Right hindlimb (tissue), 1 donor: ENCODE measurements at regions not wholly inside any gene's neighbourhood (a gene's known extent, or its start where the extent isn't known, plus 50 kb on each side); places are given as distances from the start of the nearest gene placed in this dataset.
"Not testable (repeated sequence)": the region's sequence is repeated elsewhere in the genome, so short reads cannot be mapped to it uniquely, and the experiment has no call there.

ENCODE experiments used
- DNase-seq: peaks from one replicate; pipeline ENCODE4 v3.0.0-alpha.2; 2018

GRCh38 chr21:35449846-35450245 lies 400.7 kb upstream of the RUNX1 start:
- no peak for DNase-seq

- no peak for DNase-seq
Observed at GRCh38 chr21:35448876-35449599, 399.9 kb upstream of the RUNX1 start.

DNA sequence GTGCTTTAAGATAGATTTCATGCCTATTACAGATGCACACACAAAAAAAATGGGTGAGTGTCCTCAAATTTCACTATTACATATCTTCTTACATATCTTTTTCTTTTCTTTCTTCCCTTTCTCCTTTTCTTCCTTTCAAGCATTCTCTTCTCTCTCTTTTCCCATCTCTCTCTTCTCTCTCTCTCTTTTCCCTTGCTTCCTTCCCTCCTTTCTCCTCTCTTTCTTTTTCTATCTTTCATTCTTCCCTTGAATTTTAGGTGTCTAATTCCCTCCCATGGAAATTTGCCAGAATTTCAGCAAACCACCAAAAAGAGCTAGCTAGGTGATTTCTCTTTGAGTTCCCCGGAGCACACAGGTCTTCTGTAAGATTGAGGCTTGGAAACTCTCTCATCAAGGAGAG lies 395.3 kb upstream of the RUNX1 start:
- no peak for DNase-seq

GRCh38 chr21:35441868-35442582 lies 392.9 kb upstream of the RUNX1 start:
- DNase-seq = no peak

- DNase-seq = no peak
Observed at GRCh38 chr21:35438643-35439404, 389.7 kb upstream of the RUNX1 start.

GRCh38 chr21:35437941-35438340 lies 388.8 kb upstream of the RUNX1 start:
- DNase-seq = no peak

DNA sequence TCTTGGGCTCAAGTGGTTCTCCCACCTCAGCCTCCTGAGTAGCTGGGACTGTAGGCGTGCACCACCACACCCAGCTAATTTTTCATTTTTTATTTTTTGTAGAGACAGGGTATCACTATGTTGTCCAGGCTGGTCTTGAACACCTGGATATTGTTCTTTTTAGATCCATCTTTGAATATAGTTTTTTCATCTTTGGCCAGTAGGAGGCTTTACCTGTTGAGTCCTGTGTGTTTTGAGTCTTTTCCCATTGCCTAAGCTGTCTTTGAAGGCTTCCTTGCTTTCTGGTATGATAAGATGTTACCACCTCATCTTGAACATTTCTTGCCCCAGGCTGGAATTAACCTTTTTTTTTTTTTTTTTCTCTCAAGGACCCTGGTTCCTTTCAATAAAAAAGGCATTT lies 387.8 kb upstream of the RUNX1 start:
- no peak for DNase-seq

GRCh38 chr21:35432601-35433000 lies 383.5 kb upstream of the RUNX1 start:
- not testable (repeated sequence) for DNase-seq

GRCh38 chr21:35430260-35430659 lies 381.2 kb upstream of the RUNX1 start:
- DNase-seq = no peak

DNA sequence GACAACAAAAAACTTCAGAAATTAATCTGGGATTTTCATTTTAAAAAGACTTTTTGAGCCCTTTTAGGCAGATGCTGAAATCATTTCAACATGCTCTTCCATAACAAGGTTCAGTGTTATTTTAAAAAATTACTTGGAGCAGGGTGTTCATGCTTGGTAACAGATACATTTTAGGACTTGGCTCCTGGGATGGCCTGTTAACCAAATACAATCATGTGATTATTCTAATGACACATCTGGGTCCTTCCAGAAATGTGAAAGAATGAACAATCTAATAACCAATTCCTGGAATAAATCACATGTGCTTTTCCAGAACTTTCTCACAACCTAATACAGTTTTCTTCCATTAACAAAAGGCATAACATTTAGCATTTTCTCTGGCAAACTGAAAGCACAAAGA lies 379.8 kb upstream of the RUNX1 start:
- no peak for DNase-seq

DNA sequence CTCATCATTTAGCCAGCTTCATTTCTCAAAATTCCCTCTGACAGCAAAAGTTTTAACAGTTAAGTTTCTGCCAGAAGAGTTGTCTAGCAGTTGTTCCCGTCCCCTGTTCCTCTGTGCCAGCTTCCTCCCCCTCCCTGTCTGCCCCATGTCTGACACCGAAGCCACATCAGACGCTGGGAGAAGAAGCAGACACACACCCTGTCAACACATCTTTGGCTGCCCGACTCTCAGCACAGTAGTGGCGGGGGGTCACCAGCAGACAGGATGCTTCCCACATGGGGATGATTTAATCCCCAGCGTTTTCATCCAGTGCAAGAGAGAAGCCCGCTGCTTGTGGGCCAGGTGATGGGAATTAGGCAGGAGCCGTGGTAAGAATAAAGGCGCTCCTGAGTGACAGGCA lies 379.4 kb upstream of the RUNX1 start:
- peak; percentile 67 for DNase-seq

- no peak for DNase-seq
Observed at GRCh38 chr21:35428001-35428320, 378.9 kb upstream of the RUNX1 start.

- no peak for DNase-seq
Observed at GRCh38 chr21:35427320-35428000, 378.4 kb upstream of the RUNX1 start.

- no peak for DNase-seq
Observed at GRCh38 chr21:35426897-35427296, 377.8 kb upstream of the RUNX1 start.

GRCh38 chr21:35426469-35426868 lies 377.4 kb upstream of the RUNX1 start:
- no peak for DNase-seq

DNA sequence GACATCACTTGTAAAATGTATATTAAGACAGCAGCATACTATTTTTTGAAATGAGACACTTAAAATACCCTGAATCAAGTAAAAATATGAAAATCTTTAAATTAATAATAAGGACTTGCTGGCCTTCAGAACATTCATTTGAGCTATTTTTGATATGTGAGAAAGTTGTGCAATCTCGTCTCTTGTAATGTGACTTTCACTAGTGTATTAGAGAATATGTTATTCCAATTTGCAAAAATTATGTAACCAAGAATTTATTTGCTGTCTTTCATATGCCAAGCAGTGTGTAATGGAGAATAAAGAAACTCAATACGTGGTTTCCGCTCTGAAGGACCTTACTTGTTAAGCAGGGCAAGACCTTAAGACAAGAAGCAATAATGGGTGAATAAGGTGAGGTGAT lies 375.0 kb upstream of the RUNX1 start:
- no peak for DNase-seq

DNA sequence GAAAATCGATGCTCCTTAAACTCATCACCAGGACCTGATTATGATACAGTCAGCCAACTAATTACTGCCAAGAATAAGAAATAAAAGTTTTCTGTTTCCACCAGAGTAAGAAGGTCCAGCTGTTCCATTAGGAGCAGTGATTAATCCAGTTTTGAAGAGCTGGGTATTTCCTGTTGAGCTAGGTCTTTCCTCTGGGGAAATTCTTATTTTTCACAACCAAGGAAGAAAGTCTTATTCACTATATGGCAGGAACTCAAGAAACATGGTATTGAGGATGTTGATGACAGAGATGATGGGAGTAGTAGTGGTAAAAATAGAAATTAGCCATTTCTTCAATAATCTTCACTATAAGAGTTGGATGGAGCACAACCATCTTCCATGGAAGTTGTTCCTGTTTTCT lies 374.6 kb upstream of the RUNX1 start:
- no peak for DNase-seq

- no peak for DNase-seq
Observed at GRCh38 chr21:35422011-35422410, 372.9 kb upstream of the RUNX1 start.

DNA sequence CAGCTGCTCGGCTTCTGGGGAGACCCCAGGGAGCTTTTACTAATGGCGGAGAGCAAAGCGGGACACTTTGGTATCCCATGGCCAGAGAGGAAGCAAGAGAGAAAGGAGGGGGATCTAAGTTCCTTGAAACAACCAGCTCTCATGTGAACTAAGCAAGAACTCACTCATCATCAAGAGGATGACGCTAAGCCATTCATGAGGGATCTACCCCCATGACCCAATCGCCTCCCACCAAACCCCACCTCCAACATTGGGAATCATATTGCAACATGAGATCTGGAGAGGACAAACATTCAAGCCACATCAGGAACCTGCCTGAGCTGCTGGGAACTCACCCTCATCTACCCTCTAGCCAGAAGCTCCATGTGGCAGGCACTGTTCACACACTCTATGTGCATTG lies 372.1 kb upstream of the RUNX1 start:
- DNase-seq = no peak

DNA sequence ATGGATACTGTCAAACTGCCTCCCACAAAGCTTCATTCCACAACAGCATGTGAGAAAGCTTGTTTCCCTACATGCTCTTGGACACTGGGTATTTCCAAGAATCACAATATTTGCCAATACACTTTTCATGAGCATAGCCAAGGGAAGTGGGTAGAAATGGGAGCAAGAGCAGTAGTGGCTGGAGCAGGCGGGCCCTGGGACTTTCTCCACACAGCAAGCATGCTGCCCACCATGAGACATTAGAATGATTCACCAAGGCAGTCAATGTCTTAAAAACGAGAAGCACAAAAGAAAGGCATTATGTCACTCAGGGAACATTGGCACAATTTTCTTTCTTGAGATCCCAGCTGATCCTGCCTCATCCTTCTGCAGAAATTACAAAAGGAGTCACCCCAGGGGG lies 371.6 kb upstream of the RUNX1 start:
- DNase-seq = no peak

GRCh38 chr21:35417762-35418161 lies 368.7 kb upstream of the RUNX1 start:
- DNase-seq = no peak

DNA sequence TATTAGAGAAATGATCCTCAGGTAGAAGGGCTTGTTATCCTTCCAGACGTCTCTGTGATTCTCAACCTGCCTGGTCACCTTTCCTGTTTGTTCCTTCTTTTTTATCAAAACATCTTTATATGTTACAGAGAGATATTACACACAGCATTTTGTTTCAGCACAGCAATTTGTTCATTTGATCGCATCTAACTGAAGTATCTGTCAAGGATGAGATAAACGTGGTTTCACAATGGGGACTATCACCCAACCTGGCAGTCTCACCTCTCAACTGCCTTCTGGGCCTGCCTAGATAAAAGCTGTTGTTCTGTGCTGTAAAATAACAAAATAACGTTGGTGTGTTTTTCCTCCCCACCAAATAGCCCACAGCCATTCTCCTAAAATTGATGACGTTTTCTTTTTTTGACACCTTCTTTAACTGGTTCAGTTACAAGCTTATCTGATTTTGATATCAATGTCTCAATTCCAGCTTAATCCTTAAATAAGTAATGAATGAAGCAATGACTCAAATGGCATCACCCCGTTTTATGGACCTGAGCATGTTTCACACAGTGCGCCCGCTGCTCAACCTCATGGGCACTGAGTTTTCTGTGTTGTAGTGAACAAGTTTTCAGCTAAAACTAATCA lies 367.9 kb upstream of the RUNX1 start:
- no peak for DNase-seq

DNA sequence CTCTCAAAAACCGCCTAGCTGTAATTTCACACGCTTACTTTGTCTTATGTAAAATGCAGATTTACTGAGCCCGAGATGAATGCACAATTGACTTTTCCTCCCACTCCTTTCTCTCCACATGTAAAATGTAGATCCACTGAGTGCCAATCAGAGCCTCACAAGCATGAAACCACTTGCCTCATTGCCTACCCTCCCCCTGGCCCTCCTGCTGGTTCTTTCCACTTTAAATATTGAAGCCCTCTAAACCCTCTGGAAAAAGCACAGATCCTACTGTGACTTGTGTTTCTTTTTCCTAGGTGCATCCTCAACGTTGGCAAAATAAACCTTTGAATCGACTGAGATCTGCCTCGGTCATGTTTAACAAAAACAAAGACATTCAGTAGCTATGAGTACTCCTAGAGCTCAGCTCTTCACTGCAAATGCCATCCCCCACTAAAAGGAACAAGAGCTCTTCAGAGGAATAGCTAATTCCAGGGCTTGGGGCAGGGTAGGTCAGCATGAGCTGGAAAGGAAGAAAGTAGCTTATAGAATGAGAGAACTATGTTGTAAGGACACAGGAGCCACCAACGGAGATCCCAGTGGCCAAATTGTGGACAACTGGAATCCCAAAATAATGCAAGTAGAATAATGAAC lies 365.5 kb upstream of the RUNX1 start:
- DNase-seq = no peak
